ENCODE measurements at regions not wholly inside any gene's neighbourhood (a gene's known extent, or its start where the extent isn't known, plus 50 kb on each side); places are given as distances from the start of the nearest gene placed in this dataset.
"Not testable (repeated sequence)": the region's sequence is repeated elsewhere in the genome, so short reads cannot be mapped to it uniquely, and the experiment has no call there.

GRCh38 chr4:56158483-56158882 lies 209.7 kb downstream of the CEP135 start:
- TF ChIP-seq Cebpa-rat (IDR thresholded peaks at IDR 0.05): no peak
- H3K27me3 ChIP-seq: no peaks in the 10 kb centered on the region
- peaks cover 0 to 5% (median 0%) of the 10 kb centered on the region in 11 experiments; a peak in 1 of 22 replicates for H3K36me3 ChIP-seq
- peaks cover 0 to 6% (median 0%) of the 10 kb centered on the region in 10 experiments; a peak in 1 of 20 replicates for H3K4me1 ChIP-seq
- no peak overlapping the region for H3K27ac ChIP-seq
- H3K9ac ChIP-seq: no peak overlapping the region
- no peak overlapping the region for H3K4me2 ChIP-seq
- H3K4me3 ChIP-seq: no peak overlapping the region
- no peaks in the 10 kb centered on the region for H3K9me3 ChIP-seq (replicated peaks in 1 of 11)
- H4K20me1 ChIP-seq: peaks cover 0 to 4% (median 0%) of the 10 kb centered on the region in 11 experiments; a peak in 1 of 22 replicates

- TF ChIP-seq Cebpa-rat (IDR thresholded peaks at IDR 0.05): no peak
- H3K4me1 ChIP-seq: peaks cover 0 to 6% (median 0%) of the 10 kb centered on the region in 10 experiments; a peak in 1 of 20 replicates
Measured at GRCh38 chr4:56156141-56156540, 207.4 kb downstream of the CEP135 start.

GRCh38 chr4:56155432-56155831 lies 206.7 kb downstream of the CEP135 start:
- Histone ChIP-seq H3K27ac (no peak overlapping the region), H3K36me3 (peaks cover 0 to 5% (median 0%) of the 10 kb centered on the region in 11 experiments; a peak in 2 of 22 replicates), H3K4me1 (peaks cover 0 to 6% (median 0%) of the 10 kb centered on the region in 10 experiments; a peak in 1 of 20 replicates), H3K9me3 (replicated peaks in 1 of 11) (no peaks in the 10 kb centered on the region), H3K4me2 (no peak overlapping the region), H3K9ac (no peak overlapping the region), H4K20me1 (no peaks in the 10 kb centered on the region; a peak in 1 of 22 replicates), H3K4me3 (no peak overlapping the region), H3K27me3 (no peaks in the 10 kb centered on the region)
- TF ChIP-seq Cebpa-rat (IDR thresholded peaks at IDR 0.05): no peak

More at GRCh38 chr4:56156141-56156540, 207.4 kb downstream of the CEP135 start:
- peaks cover 0 to 5% (median 0%) of the 10 kb centered on the region in 11 experiments; a peak in 2 of 22 replicates for H3K36me3 ChIP-seq
- H3K4me2 ChIP-seq: no peak overlapping the region
- no peak overlapping the region for H3K4me3 ChIP-seq
- no peak overlapping the region for H3K9ac ChIP-seq
- H3K9me3 ChIP-seq (replicated peaks in 1 of 11): no peaks in the 10 kb centered on the region
- no peaks in the 10 kb centered on the region for H3K27me3 ChIP-seq
- no peaks in the 10 kb centered on the region; a peak in 1 of 22 replicates for H4K20me1 ChIP-seq
- no peak overlapping the region for H3K27ac ChIP-seq

- Histone ChIP-seq H3K4me3 (no peak overlapping the region), H3K9ac (no peak overlapping the region), H3K36me3 (peaks cover 0 to 6% (median 0%) of the 10 kb centered on the region in 11 experiments; a peak in 2 of 22 replicates), H3K27ac (no peak overlapping the region), H3K4me1 (peaks cover 0 to 6% (median 0%) of the 10 kb centered on the region in 10 experiments; a peak in 1 of 20 replicates), H3K27me3 (no peaks in the 10 kb centered on the region), H3K4me2 (no peak overlapping the region), H4K20me1 (no peaks in the 10 kb centered on the region), H3K9me3 (replicated peaks in 1 of 11) (no peaks in the 10 kb centered on the region; a peak in 1 of 22 replicates)
- no peak for TF ChIP-seq Cebpa-rat (IDR thresholded peaks at IDR 0.05)
Measured at GRCh38 chr4:56149591-56149990, 200.8 kb downstream of the CEP135 start.

GRCh38 chr4:56148428-56148827 lies 199.7 kb downstream of the CEP135 start:
- Histone ChIP-seq H3K27ac (no peak overlapping the region), H3K36me3 (peaks cover 0 to 6% (median 0%) of the 10 kb centered on the region in 11 experiments; a peak in 2 of 22 replicates), H4K20me1 (no peaks in the 10 kb centered on the region), H3K4me1 (peaks cover 0 to 6% (median 0%) of the 10 kb centered on the region in 10 experiments; a peak in 1 of 20 replicates), H3K9ac (no peak overlapping the region), H3K4me3 (no peak overlapping the region), H3K4me2 (no peak overlapping the region), H3K9me3 (replicated peaks in 1 of 11) (no peaks in the 10 kb centered on the region; a peak in 1 of 22 replicates), H3K27me3 (no peaks in the 10 kb centered on the region)
- TF ChIP-seq Cebpa-rat (IDR thresholded peaks at IDR 0.05): no peak

- H3K27me3 ChIP-seq: no peaks in the 10 kb centered on the region
- no peaks in the 10 kb centered on the region for H4K20me1 ChIP-seq
- H3K4me3 ChIP-seq: no peak overlapping the region
- peak overlapping the region in 1 of 11 experiments; percentile 11; a peak in 1 of 22 replicates for H3K4me2 ChIP-seq
- H3K36me3 ChIP-seq: peaks cover 0 to 6% (median 0%) of the 10 kb centered on the region in 11 experiments; a peak in 2 of 22 replicates
- H3K4me1 ChIP-seq: peaks cover 0 to 6% (median 0%) of the 10 kb centered on the region in 10 experiments; a peak in 1 of 20 replicates
- no peaks in the 10 kb centered on the region; a peak in 1 of 22 replicates for H3K9me3 ChIP-seq (replicated peaks in 1 of 11)
- no peak for TF ChIP-seq Cebpa-rat (IDR thresholded peaks at IDR 0.05)
- H3K9ac ChIP-seq: no peak overlapping the region
- H3K27ac ChIP-seq: peak overlapping the region in 1 of 11 experiments; percentile 22; a peak in 1 of 22 replicates
Measured at GRCh38 chr4:56147371-56147770, 198.6 kb downstream of the CEP135 start.

GRCh38 chr4:56146956-56147355 lies 198.2 kb downstream of the CEP135 start:
- Histone ChIP-seq H3K9ac (no peak overlapping the region), H3K36me3 (peaks cover 0 to 6% (median 0%) of the 10 kb centered on the region in 11 experiments; a peak in 2 of 22 replicates), H3K4me3 (no peak overlapping the region), H3K27ac (peak overlapping the region in 1 of 11 experiments; percentile 22; a peak in 1 of 22 replicates), H3K4me2 (no peak overlapping the region), H3K27me3 (no peaks in the 10 kb centered on the region), H4K20me1 (no peaks in the 10 kb centered on the region), H3K9me3 (replicated peaks in 1 of 11) (no peaks in the 10 kb centered on the region; a peak in 1 of 22 replicates), H3K4me1 (peaks cover 0 to 6% (median 0%) of the 10 kb centered on the region in 10 experiments; a peak in 1 of 20 replicates)
- TF ChIP-seq Cebpa-rat (IDR thresholded peaks at IDR 0.05): no peak

GRCh38 chr4:56142088-56142487 lies 193.3 kb downstream of the CEP135 start:
- no peak for TF ChIP-seq Cebpa-rat (IDR thresholded peaks at IDR 0.05)
- H3K4me3 ChIP-seq: no peak overlapping the region
- no peaks in the 10 kb centered on the region for H4K20me1 ChIP-seq
- H3K4me1 ChIP-seq: no peaks in the 10 kb centered on the region
- no peaks in the 10 kb centered on the region for H3K27me3 ChIP-seq
- no peak overlapping the region for H3K4me2 ChIP-seq
- no peak overlapping the region for H3K9ac ChIP-seq
- no peaks in the 10 kb centered on the region; a peak in 1 of 22 replicates for H3K9me3 ChIP-seq (replicated peaks in 1 of 11)
- H3K27ac ChIP-seq: no peak overlapping the region
- H3K36me3 ChIP-seq: peaks cover 0 to 6% (median 0%) of the 10 kb centered on the region in 11 experiments; a peak in 2 of 22 replicates

GRCh38 chr4:56139241-56139827 lies 190.6 kb downstream of the CEP135 start:
- no peak overlapping the region for H3K9ac ChIP-seq
- TF ChIP-seq Cebpa-rat (IDR thresholded peaks at IDR 0.05): no peak
- H3K27ac ChIP-seq: no peak overlapping the region
- H3K4me2 ChIP-seq: no peak overlapping the region
- H3K4me1 ChIP-seq: no peaks in the 10 kb centered on the region
- no peak overlapping the region for H3K4me3 ChIP-seq
- H3K36me3 ChIP-seq: no peaks in the 10 kb centered on the region; a peak in 1 of 22 replicates
- no peaks in the 10 kb centered on the region for H4K20me1 ChIP-seq
- no peaks in the 10 kb centered on the region for H3K27me3 ChIP-seq
- no peaks in the 10 kb centered on the region for H3K9me3 ChIP-seq (replicated peaks in 1 of 11)

- H3K4me3 ChIP-seq; H3K9ac ChIP-seq; H4K20me1 ChIP-seq; H3K9me3 ChIP-seq (replicated peaks in 1 of 11); H3K27ac ChIP-seq; H3K4me2 ChIP-seq; H3K27me3 ChIP-seq; H3K36me3 ChIP-seq: not testable (repeated sequence)
- H3K4me1 ChIP-seq: peaks cover 4 to 12% (median 10%) of the 10 kb centered on the region in 10 experiments; a peak in 18 of 20 replicates
Measured at GRCh38 chr4:56134834-56135233, 186.1 kb downstream of the CEP135 start.

Data from BLaER1 treated with 17β-estradiol and CSF1 and Interleukin-3, amounts not matched to agents 10 nM and 100 nM (cell line).